ENCODE measurements at regions not wholly inside any gene's neighbourhood (a gene's known extent, or its start where the extent isn't known, plus 50 kb on each side); places are given as distances from the start of the nearest gene placed in this dataset.
"Not testable (repeated sequence)": the region's sequence is repeated elsewhere in the genome, so short reads cannot be mapped to it uniquely, and the experiment has no call there.

GRCh38 chr5:126054577-126055347 is 368.4 kb upstream of the GRAMD2B start:
- no peak for TF ChIP-seq CTCF (IDR thresholded peaks at IDR 0.05; ENCODE audit: low read depth, low read length)
- DNase-seq (ENCODE audit: extremely low read depth, low read depth): no peak

- DNase-seq (ENCODE audit: extremely low read depth, low read depth): no peak
- TF ChIP-seq CTCF (IDR thresholded peaks at IDR 0.05; ENCODE audit: low read depth, low read length): no peak
Measured at GRCh38 chr5:126055348-126055729, 367.9 kb upstream of the GRAMD2B start.

GRCh38 chr5:126056352-126056751 is 366.9 kb upstream of the GRAMD2B start:
- TF ChIP-seq CTCF (IDR thresholded peaks at IDR 0.05; ENCODE audit: low read depth, low read length): no peak
- DNase-seq (ENCODE audit: extremely low read depth, low read depth): no peak

- no peak for DNase-seq (ENCODE audit: extremely low read depth, low read depth)
- TF ChIP-seq CTCF (IDR thresholded peaks at IDR 0.05; ENCODE audit: low read depth, low read length): no peak
Measured at GRCh38 chr5:126056851-126057622, 366.2 kb upstream of the GRAMD2B start.

- not testable (repeated sequence) for DNase-seq (ENCODE audit: extremely low read depth, low read depth)
Measured at GRCh38 chr5:126058392-126058791, 364.8 kb upstream of the GRAMD2B start.

GRCh38 chr5:126062398-126063221 is 360.6 kb upstream of the GRAMD2B start:
- no peak for DNase-seq (ENCODE audit: extremely low read depth, low read depth)
- no peak for TF ChIP-seq CTCF (IDR thresholded peaks at IDR 0.05; ENCODE audit: low read depth, low read length)

GRCh38 chr5:126065061-126065460 is 358.1 kb upstream of the GRAMD2B start:
- DNase-seq (ENCODE audit: extremely low read depth, low read depth): no peak
- TF ChIP-seq CTCF (IDR thresholded peaks at IDR 0.05; ENCODE audit: low read depth, low read length): no peak

Measured in AG09319 (cell line).